ENCODE measurements at regions not wholly inside any gene's neighbourhood (a gene's known extent, or its start where the extent isn't known, plus 50 kb on each side); places are given as distances from the start of the nearest gene placed in this dataset.
A peak's percentile ranks its signal among the peaks of the same experiment; 100 is the strongest.
"Not testable (repeated sequence)": the region's sequence is repeated elsewhere in the genome, so short reads cannot be mapped to it uniquely, and the experiment has no call there.

DNA sequence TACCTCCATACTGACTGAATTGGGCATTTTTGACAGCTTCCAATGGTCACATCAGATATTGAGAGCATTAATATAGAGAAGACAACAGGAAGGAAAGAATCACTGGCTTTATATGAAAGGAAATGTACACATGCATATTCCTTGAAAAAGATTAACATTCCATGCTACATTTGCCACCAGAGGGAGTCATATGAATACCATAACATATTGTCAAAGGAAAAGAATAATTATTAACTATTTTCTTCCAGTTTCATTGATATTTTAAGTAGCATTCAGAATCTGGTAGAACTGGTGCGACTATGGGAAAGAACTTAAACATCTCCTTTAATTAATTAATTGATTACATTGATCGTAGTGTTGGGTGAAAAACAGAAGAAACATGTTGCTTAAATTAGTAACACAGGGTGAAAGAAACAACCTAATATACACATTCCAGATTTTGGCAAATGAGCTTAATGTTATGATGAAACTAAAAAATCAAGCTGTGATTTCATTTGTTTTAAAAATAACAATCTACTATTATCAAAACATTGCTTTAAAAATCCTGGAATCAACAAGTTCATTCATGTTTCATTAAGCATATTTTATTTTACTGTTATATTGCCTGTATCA lies 71.5 kb downstream of the GPR85 start:
- WGBS, 2 experiments (ENCODE audit: insufficient coverage in 1 of 2, insufficient read length in 1 of 2) = no CpG with 5 or more reads among the region's 2 CpGs
- Mint-ChIP-seq H3K4me1 (no peaks in the 10 kb centered on the region), H3K9me3 (peaks cover 13% of the 10 kb centered on the region), H3K27ac (no peak overlapping the region), H3K36me3 (ENCODE audit: low read depth) (no peaks in the 10 kb centered on the region), H3K27me3 (ENCODE audit: insufficient read depth) (no peaks in the 10 kb centered on the region), H3K4me3 (no peak overlapping the region)
- no peak overlapping the region for H3K9ac ChIP-seq (ENCODE audit: extremely low read depth, low read length, poor library complexity, severe bottlenecking)
- H3K27ac ChIP-seq (ENCODE audit: low read depth, low read length) = no peak overlapping the region
- TF ChIP-seq, protein P1, sequence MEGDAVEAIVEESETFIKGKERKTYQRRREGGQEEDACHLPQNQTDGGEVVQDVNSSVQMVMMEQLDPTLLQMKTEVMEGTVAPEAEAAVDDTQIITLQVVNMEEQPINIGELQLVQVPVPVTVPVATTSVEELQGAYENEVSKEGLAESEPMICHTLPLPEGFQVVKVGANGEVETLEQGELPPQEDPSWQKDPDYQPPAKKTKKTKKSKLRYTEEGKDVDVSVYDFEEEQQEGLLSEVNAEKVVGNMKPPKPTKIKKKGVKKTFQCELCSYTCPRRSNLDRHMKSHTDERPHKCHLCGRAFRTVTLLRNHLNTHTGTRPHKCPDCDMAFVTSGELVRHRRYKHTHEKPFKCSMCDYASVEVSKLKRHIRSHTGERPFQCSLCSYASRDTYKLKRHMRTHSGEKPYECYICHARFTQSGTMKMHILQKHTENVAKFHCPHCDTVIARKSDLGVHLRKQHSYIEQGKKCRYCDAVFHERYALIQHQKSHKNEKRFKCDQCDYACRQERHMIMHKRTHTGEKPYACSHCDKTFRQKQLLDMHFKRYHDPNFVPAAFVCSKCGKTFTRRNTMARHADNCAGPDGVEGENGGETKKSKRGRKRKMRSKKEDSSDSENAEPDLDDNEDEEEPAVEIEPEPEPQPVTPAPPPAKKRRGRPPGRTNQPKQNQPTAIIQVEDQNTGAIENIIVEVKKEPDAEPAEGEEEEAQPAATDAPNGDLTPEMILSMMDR (conservative IDR thresholded peaks at IDR 0.05) = peak; percentile 57
- no peaks in the 10 kb centered on the region for H3K4me1 ChIP-seq (ENCODE audit: control insufficient read depth, insufficient read depth, low read length)
- no peaks in the 10 kb centered on the region for H3K36me3 ChIP-seq (ENCODE audit: control insufficient read depth, insufficient read depth, low read length)
- no peaks in the 10 kb centered on the region for H3K9me3 ChIP-seq (ENCODE audit: control insufficient read depth, low read length)
- H3K4me3 ChIP-seq (ENCODE audit: low read length) = no peak overlapping the region
- H3K27me3 ChIP-seq (ENCODE audit: control insufficient read depth, insufficient read depth, low read length, poor library complexity, severe bottlenecking) = no peaks in the 10 kb centered on the region
- DNase-seq = no peak

DNA sequence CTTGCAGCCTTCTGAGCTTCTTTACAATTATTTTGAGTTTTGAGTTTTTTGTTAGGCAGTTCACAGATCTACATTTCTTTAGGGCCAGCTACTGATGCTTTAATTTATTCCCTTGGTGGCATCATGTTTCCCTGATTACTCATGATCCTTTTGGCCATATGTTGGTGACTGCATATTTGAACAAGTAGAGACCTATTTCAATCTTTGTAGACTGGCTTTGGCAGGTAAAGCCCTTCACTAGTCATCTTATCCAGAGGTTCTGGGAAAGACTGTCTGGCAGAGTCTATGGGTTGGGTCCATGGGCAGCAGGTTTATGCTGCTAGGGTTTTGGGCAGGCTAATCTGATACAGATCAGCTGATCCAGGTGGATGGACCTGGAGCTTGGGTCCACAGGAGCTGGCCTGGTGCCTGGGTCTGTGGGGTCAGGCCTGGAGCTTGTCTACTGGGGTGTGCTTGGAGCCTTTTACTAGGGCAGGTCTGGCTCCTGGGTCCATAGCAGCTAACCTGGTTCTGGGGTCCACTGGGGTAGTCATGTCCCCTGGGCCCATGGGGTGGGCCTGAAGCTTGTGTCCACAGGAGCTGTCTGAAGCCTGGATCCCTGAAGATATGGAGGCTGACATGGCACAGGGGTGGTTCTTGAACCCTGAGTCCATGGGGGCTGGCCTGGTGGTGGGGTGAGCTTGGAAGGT lies 72.7 kb downstream of the GPR85 start:
- TF ChIP-seq, protein P1 (conservative IDR thresholded peaks at IDR 0.05) = no peak
- H3K4me1 Mint-ChIP-seq = no peaks in the 10 kb centered on the region
- H3K9ac ChIP-seq (ENCODE audit: extremely low read depth, low read length, poor library complexity, severe bottlenecking) = no peak overlapping the region
- H3K9me3 ChIP-seq (ENCODE audit: control insufficient read depth, low read length) = no peaks in the 10 kb centered on the region
- H3K27me3 Mint-ChIP-seq (ENCODE audit: insufficient read depth) = no peaks in the 10 kb centered on the region
- no peaks in the 10 kb centered on the region for H3K36me3 ChIP-seq (ENCODE audit: control insufficient read depth, insufficient read depth, low read length)
- no peak overlapping the region for H3K27ac ChIP-seq (ENCODE audit: low read depth, low read length)
- H3K4me3 ChIP-seq (ENCODE audit: low read length) = no peak overlapping the region
- H3K4me1 ChIP-seq (ENCODE audit: control insufficient read depth, insufficient read depth, low read length) = no peaks in the 10 kb centered on the region
- no peaks in the 10 kb centered on the region for H3K36me3 Mint-ChIP-seq (ENCODE audit: low read depth)
- H3K4me3 Mint-ChIP-seq = no peak overlapping the region
- no peak for DNase-seq
- H3K27ac Mint-ChIP-seq = no peak overlapping the region
- H3K27me3 ChIP-seq (ENCODE audit: control insufficient read depth, insufficient read depth, low read length, poor library complexity, severe bottlenecking) = no peaks in the 10 kb centered on the region
- H3K9me3 Mint-ChIP-seq = peaks cover 13% of the 10 kb centered on the region

DNA sequence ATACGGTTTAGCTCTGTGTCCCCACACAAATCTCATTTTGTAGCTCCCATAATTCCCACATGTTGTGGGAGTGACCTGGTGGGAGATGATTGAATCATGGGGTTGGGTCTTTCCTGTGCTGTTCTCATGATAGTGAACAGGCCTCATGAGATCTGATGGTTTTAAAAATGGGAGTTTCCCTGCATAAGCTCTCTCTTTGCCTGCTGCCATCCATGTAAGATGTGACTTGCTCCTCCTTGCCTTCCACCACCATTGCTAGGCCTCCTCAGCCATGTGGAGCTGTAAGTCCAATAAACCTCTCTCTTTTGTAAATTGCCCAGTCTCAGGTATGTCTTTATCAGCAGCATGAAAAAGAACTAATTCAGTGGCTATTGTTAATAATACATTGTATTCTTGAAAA lies 73.8 kb downstream of the GPR85 start:
- 93% methylated on average over 1 of the region's 1 CpG; no CpG with 5 or more reads in 1 of the 2 experiments for WGBS, 2 experiments (ENCODE audit: insufficient coverage in 1 of 2, insufficient read length in 1 of 2)
- H3K4me1 Mint-ChIP-seq; H3K9ac ChIP-seq (ENCODE audit: extremely low read depth, low read length, poor library complexity, severe bottlenecking); H3K36me3 Mint-ChIP-seq (ENCODE audit: low read depth); H3K36me3 ChIP-seq (ENCODE audit: control insufficient read depth, insufficient read depth, low read length); H3K27ac Mint-ChIP-seq; H3K4me3 Mint-ChIP-seq; H3K27me3 ChIP-seq (ENCODE audit: control insufficient read depth, insufficient read depth, low read length, poor library complexity, severe bottlenecking); H3K4me1 ChIP-seq (ENCODE audit: control insufficient read depth, insufficient read depth, low read length); H3K4me3 ChIP-seq (ENCODE audit: low read length); DNase-seq; H3K9me3 ChIP-seq (ENCODE audit: control insufficient read depth, low read length); H3K27ac ChIP-seq (ENCODE audit: low read depth, low read length); H3K27me3 Mint-ChIP-seq (ENCODE audit: insufficient read depth): not testable (repeated sequence)
- peaks cover 10% of the 10 kb centered on the region for H3K9me3 Mint-ChIP-seq

DNA sequence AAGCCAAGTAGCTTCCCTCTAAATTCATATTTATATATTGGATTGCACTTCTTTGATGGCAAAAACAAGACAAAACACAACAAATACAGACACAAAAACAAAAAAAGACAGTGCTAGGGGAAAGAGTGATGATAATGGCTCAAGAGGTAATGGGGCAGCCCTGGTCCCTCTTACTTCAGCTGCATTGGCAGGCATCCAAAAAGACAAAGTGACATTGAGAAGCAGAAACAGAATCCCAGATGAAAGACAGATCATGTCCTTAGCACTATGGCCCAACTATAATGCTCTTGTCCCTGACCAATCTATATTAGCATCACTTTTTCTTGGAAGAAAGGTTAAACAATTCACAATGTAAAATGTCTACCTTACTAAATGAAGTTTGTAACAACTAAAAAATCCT lies 76.2 kb downstream of the GPR85 start:
- Mint-ChIP-seq H3K27me3 (ENCODE audit: insufficient read depth) (no peaks in the 10 kb centered on the region), H3K4me1 (no peaks in the 10 kb centered on the region), H3K4me3 (no peak overlapping the region), H3K36me3 (ENCODE audit: low read depth) (no peaks in the 10 kb centered on the region), H3K9me3 (peaks cover 9% of the 10 kb centered on the region), H3K27ac (no peak overlapping the region)
- Histone ChIP-seq H3K4me1 (ENCODE audit: control insufficient read depth, insufficient read depth, low read length) (no peaks in the 10 kb centered on the region), H3K27ac (ENCODE audit: low read depth, low read length) (no peak overlapping the region), H3K9me3 (ENCODE audit: control insufficient read depth, low read length) (no peaks in the 10 kb centered on the region), H3K36me3 (ENCODE audit: control insufficient read depth, insufficient read depth, low read length) (no peaks in the 10 kb centered on the region), H3K27me3 (ENCODE audit: control insufficient read depth, insufficient read depth, low read length, poor library complexity, severe bottlenecking) (no peaks in the 10 kb centered on the region), H3K4me3 (ENCODE audit: low read length) (no peak overlapping the region), H3K9ac (ENCODE audit: extremely low read depth, low read length, poor library complexity, severe bottlenecking) (no peak overlapping the region)
- no peak for DNase-seq
- TF ChIP-seq, protein P1 (conservative IDR thresholded peaks at IDR 0.05) = no peak
